Karpas-422 (cell line): ENCODE measurements at regions not wholly inside any gene's neighbourhood (a gene's known extent, or its start where the extent isn't known, plus 50 kb on each side); places are given as distances from the start of the nearest gene placed in this dataset.

Experiments
- DNase-seq: peaks from one replicate; pipeline ENCODE4 v3.0.0-alpha.2; 2015
- H2AFZ ChIP-seq: fragments of 200-600 bp; sonication (generic); 2 replicates; pipeline ENCODE4 v1.6.1; 2014; ENCODE audit warnings: antibody characterized with exemption, low read length, mixed read lengths
- H3K27ac ChIP-seq: fragments of 200-600 bp; sonication (generic); 2 replicates; pipeline ENCODE4 v1.5.1; 2014; ENCODE audit warnings: mild to moderate bottlenecking, low read length, moderate library complexity
- H3K27me3 ChIP-seq: fragments of 200-600 bp; sonication (generic); 2 replicates; pipeline ENCODE4 v1.6.1; 2014; ENCODE audit warnings: low read length, mixed read lengths
- H3K36me3 ChIP-seq: fragments of 200-600 bp; sonication (generic); 2 replicates; pipeline ENCODE4 v1.6.1; 2014; ENCODE audit warnings: low read length, mixed read lengths; ENCODE audit not compliant: insufficient read depth
- H3K4me1 ChIP-seq: fragments of 200-600 bp; sonication (generic); 2 replicates; pipeline ENCODE4 v1.6.1; 2014; ENCODE audit warnings: mild to moderate bottlenecking, low read length, mixed read lengths
- H3K4me2 ChIP-seq: fragments of 200-600 bp; sonication (generic); 2 replicates; pipeline ENCODE4 v1.6.1; 2014; ENCODE audit warnings: low read length, low read depth, mild to moderate bottlenecking; ENCODE audit not compliant: poor library complexity, severe bottlenecking
- H3K4me3 ChIP-seq: fragments of 200-600 bp; sonication (generic); 2 replicates; pipeline ENCODE4 v1.5.1; 2014; ENCODE audit warnings: mild to moderate bottlenecking, antibody characterized with exemption, low read length, mixed read lengths
- H3K79me2 ChIP-seq: fragments of 200-600 bp; sonication (generic); 2 replicates; pipeline ENCODE4 v1.6.1; 2014; ENCODE audit warnings: mild to moderate bottlenecking, low read length, mixed read lengths
- H3K9ac ChIP-seq: fragments of 200-600 bp; sonication (generic); 2 replicates; pipeline ENCODE4 v1.6.0; 2014; ENCODE audit warnings: low read length
- H3K9me2 ChIP-seq: fragments of 200-600 bp; sonication (generic), shearing (Covaris generic); replicated peaks from 2 replicates; pipeline ENCODE4 v1.6.0; 2014; ENCODE audit warnings: mild to moderate bottlenecking, low read length, moderate library complexity; ENCODE audit not compliant: insufficient read depth
- H3K9me3 ChIP-seq: fragments of 300-700, 200-600 bp; sonication (generic); 2 replicates; pipeline ENCODE4 v1.6.1; 2014; ENCODE audit warnings: low read length, mixed read lengths
- H4K20me1 ChIP-seq: fragments of 200-600 bp; sonication (generic); 2 replicates; pipeline ENCODE4 v1.6.1; 2014; ENCODE audit warnings: mild to moderate bottlenecking, antibody characterized with exemption, low read length, low read depth; ENCODE audit not compliant: insufficient read depth

DNA sequence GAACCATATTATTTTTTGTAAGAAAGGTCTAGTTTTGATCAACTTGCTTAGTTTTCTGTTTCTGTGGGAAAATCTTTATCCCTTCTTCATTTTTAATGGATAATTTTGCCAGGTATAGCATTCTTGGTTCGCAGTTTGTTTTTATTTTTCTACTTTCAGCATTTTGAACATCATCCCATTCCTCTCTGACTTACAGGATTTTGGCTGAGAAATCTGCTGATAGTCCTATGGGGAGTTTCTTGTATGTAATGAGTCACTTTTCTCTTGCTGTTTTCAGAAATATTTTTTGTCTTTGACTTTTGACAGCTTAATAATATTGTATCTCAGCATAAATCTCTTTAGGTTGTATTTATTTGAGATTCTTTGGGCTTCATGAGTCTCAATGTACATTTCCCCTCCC lies 389.1 kb downstream of the PBX1 start:
- Histone ChIP-seq H3K4me2 (no peak overlapping the region), H3K4me1 (no peaks in the 10 kb centered on the region), H3K9ac (no peak overlapping the region), H2AFZ (no peak overlapping the region), H3K9me2 (no peaks in the 10 kb centered on the region), H3K79me2 (no peaks in the 10 kb centered on the region), H3K27me3 (no peaks in the 10 kb centered on the region), H3K9me3 (no peaks in the 10 kb centered on the region; the same call in 1 of the 2 replicates), H3K36me3 (no peaks in the 10 kb centered on the region), H4K20me1 (no peaks in the 10 kb centered on the region), H3K27ac (no peak overlapping the region), H3K4me3 (no peak overlapping the region)
- no peak for DNase-seq

DNA sequence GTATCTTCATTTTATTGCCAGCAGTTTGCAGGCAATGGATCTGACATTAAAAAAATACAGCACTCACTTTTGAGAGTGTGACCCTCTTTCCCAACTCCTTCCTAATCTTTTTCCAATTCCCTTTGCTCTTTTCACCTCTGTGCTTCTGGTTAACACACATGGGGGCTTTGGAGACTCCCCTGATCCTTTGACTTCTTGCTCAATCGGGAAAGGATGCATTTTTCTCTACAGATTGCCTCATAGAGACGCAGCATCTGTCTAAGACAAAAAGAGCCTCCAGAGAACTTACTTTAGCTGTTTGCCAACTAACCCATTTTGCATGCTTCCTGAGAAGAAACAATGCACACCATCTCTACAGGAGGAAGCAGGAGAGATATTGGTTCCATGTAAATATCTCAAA lies 378.3 kb downstream of the PBX1 start:
- Histone ChIP-seq H3K9ac (no peak overlapping the region), H3K36me3 (no peaks in the 10 kb centered on the region), H3K27me3 (no peaks in the 10 kb centered on the region), H2AFZ (no peak overlapping the region), H3K27ac (no peak overlapping the region), H3K9me2 (no peaks in the 10 kb centered on the region), H3K4me2 (no peak overlapping the region), H4K20me1 (no peaks in the 10 kb centered on the region), H3K79me2 (no peaks in the 10 kb centered on the region), H3K9me3 (no peaks in the 10 kb centered on the region), H3K4me3 (no peak overlapping the region), H3K4me1 (no peaks in the 10 kb centered on the region)
- DNase-seq = no peak

DNA sequence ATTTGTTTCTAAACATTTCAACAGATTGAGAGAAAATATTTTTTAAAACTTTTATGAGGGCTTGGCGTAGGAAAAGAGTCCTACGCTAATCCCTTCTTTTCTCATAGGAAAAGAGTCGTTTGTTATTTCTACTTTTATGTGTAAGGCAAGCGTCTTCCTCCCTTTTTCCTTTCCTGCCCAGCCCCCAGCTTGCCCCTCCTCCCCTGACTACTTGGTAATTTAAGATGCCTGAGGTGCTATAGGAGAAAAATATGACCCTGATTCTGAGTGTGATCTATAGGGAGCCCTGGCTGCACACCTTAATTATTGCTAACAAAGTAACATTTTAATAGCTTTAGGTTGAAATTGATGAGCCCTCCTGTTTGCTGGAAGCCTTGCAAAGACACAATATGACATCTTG lies 373.6 kb downstream of the PBX1 start:
- Histone ChIP-seq H3K9me2 (no peaks in the 10 kb centered on the region), H3K79me2 (no peaks in the 10 kb centered on the region), H3K4me3 (no peak overlapping the region), H3K27me3 (no peaks in the 10 kb centered on the region), H3K27ac (no peak overlapping the region), H3K4me2 (no peak overlapping the region), H3K4me1 (no peaks in the 10 kb centered on the region), H2AFZ (no peak overlapping the region), H3K9ac (no peak overlapping the region), H3K36me3 (no peaks in the 10 kb centered on the region), H4K20me1 (no peaks in the 10 kb centered on the region), H3K9me3 (no peaks in the 10 kb centered on the region)
- DNase-seq = no peak

GRCh38 chr1:164930833-164931232 lies 371.8 kb downstream of the PBX1 start:
- Histone ChIP-seq H3K9ac (no peak overlapping the region), H3K9me3 (no peaks in the 10 kb centered on the region), H3K4me2 (no peak overlapping the region), H3K9me2 (no peaks in the 10 kb centered on the region), H3K27me3 (no peaks in the 10 kb centered on the region), H3K79me2 (no peaks in the 10 kb centered on the region), H3K36me3 (no peaks in the 10 kb centered on the region), H3K27ac (no peak overlapping the region), H4K20me1 (no peaks in the 10 kb centered on the region), H2AFZ (no peak overlapping the region), H3K4me1 (no peaks in the 10 kb centered on the region), H3K4me3 (no peak overlapping the region)
- no peak for DNase-seq

- no peaks in the 10 kb centered on the region for H3K4me1 ChIP-seq
- H3K4me3 ChIP-seq = no peak overlapping the region
- H3K79me2 ChIP-seq = no peaks in the 10 kb centered on the region
- no peaks in the 10 kb centered on the region for H3K36me3 ChIP-seq
- no peaks in the 10 kb centered on the region for H3K27me3 ChIP-seq
- H3K9ac ChIP-seq = no peak overlapping the region
- no peak overlapping the region for H3K4me2 ChIP-seq
- no peaks in the 10 kb centered on the region for H4K20me1 ChIP-seq
- no peak for DNase-seq
- no peak overlapping the region for H2AFZ ChIP-seq
- no peaks in the 10 kb centered on the region for H3K9me2 ChIP-seq
- H3K27ac ChIP-seq = no peak overlapping the region
- no peaks in the 10 kb centered on the region for H3K9me3 ChIP-seq
Observed at GRCh38 chr1:164930241-164930640, 371.3 kb downstream of the PBX1 start.

DNA sequence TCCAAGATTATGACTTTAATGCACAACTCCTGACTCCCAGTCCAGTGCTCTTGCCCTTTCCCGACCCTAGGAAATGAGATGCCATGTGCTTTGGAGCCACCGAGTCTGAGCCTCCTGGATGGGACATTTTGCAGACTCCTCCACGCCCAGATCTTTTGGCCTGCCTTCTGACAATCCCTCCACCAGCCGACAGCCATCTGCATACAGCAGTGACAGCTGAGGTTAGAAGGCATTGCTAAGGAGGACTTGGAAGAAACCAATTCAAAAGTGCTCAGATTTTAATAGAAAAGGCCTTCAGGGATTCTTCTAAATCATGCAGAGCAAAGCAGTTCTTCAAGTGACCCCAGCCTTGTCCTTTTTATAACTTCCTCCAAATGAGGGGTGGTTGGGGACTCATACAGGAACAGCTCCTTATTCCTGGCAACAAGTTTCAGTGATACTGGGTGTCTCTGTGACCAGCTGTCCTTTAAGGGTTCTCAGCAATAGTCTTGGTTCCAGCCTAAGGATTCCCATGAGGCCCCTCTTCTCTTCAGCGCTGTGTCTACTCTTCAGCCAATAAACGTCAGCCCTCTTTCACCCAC lies 369.3 kb downstream of the PBX1 start:
- H2AFZ ChIP-seq = no peak overlapping the region
- no peaks in the 10 kb centered on the region for H3K79me2 ChIP-seq
- no peak overlapping the region for H3K4me3 ChIP-seq
- H3K27me3 ChIP-seq = no peaks in the 10 kb centered on the region
- no peaks in the 10 kb centered on the region for H3K9me2 ChIP-seq
- no peaks in the 10 kb centered on the region for H3K4me1 ChIP-seq
- no peaks in the 10 kb centered on the region for H4K20me1 ChIP-seq
- no peaks in the 10 kb centered on the region for H3K9me3 ChIP-seq
- no peak overlapping the region for H3K4me2 ChIP-seq
- H3K9ac ChIP-seq = no peak overlapping the region
- no peak overlapping the region for H3K27ac ChIP-seq
- no peaks in the 10 kb centered on the region for H3K36me3 ChIP-seq
- DNase-seq = no peak

- H3K4me3 ChIP-seq = no peak overlapping the region
Observed at GRCh38 chr1:164926107-164926506, 367.1 kb downstream of the PBX1 start.

GRCh38 chr1:164922585-164922984 lies 363.6 kb downstream of the PBX1 start:
- Histone ChIP-seq H4K20me1 (no peaks in the 10 kb centered on the region), H3K79me2 (no peaks in the 10 kb centered on the region), H3K9me2 (no peaks in the 10 kb centered on the region), H3K4me3 (no peak overlapping the region), H2AFZ (no peak overlapping the region), H3K4me1 (no peaks in the 10 kb centered on the region), H3K9ac (no peak overlapping the region), H3K9me3 (no peaks in the 10 kb centered on the region), H3K36me3 (no peaks in the 10 kb centered on the region), H3K4me2 (no peak overlapping the region), H3K27ac (no peak overlapping the region), H3K27me3 (no peaks in the 10 kb centered on the region)
- DNase-seq = no peak

More at GRCh38 chr1:164926107-164926506, 367.1 kb downstream of the PBX1 start:
- no peaks in the 10 kb centered on the region for H3K36me3 ChIP-seq
- no peak for DNase-seq
- H3K79me2 ChIP-seq = no peaks in the 10 kb centered on the region
- H2AFZ ChIP-seq = no peak overlapping the region
- no peak overlapping the region for H3K27ac ChIP-seq
- H3K4me1 ChIP-seq = no peaks in the 10 kb centered on the region
- no peaks in the 10 kb centered on the region for H3K9me3 ChIP-seq
- H3K9me2 ChIP-seq = no peaks in the 10 kb centered on the region
- no peak overlapping the region for H3K9ac ChIP-seq
- H4K20me1 ChIP-seq = no peaks in the 10 kb centered on the region
- H3K4me2 ChIP-seq = no peak overlapping the region
- no peaks in the 10 kb centered on the region for H3K27me3 ChIP-seq

GRCh38 chr1:164921493-164921892 lies 362.5 kb downstream of the PBX1 start:
- Histone ChIP-seq H3K4me1 (no peaks in the 10 kb centered on the region), H3K9ac (no peak overlapping the region), H3K9me3 (no peaks in the 10 kb centered on the region), H2AFZ (no peak overlapping the region), H3K4me3 (no peak overlapping the region), H3K36me3 (no peaks in the 10 kb centered on the region), H3K79me2 (no peaks in the 10 kb centered on the region), H3K27ac (no peak overlapping the region), H4K20me1 (no peaks in the 10 kb centered on the region), H3K27me3 (no peaks in the 10 kb centered on the region), H3K9me2 (no peaks in the 10 kb centered on the region), H3K4me2 (no peak overlapping the region)
- no peak for DNase-seq
